Mucosa of gallbladder (tissue), 1 donor: ENCODE measurements at regions not wholly inside any gene's neighbourhood (a gene's known extent, or its start where the extent isn't known, plus 50 kb on each side); places are given as distances from the start of the nearest gene placed in this dataset.
"Not testable (repeated sequence)": the region's sequence is repeated elsewhere in the genome, so short reads cannot be mapped to it uniquely, and the experiment has no call there.

Experiments
- DNase-seq: peaks from one replicate; pipeline ENCODE4 v3.0.0-alpha.2; 2020; ENCODE audit warnings: low spot score
- donor health status: DM: no; HTN: no; CAD: no.

- DNase-seq: no peak
These were observed 219.8 kb downstream of the ADCYAP1 start for GRCh38 chr18:1124495-1124894.

- DNase-seq: no peak
These were observed 228.9 kb downstream of the ADCYAP1 start for GRCh38 chr18:1133541-1133940.

GRCh38 chr18:1147730-1148129 is 243.1 kb downstream of the ADCYAP1 start:
- no peak for DNase-seq

GRCh38 chr18:1149709-1150108 is 245.0 kb downstream of the ADCYAP1 start:
- DNase-seq: no peak

GRCh38 chr18:1150344-1150743 is 245.7 kb downstream of the ADCYAP1 start:
- no peak for DNase-seq

- DNase-seq: not testable (repeated sequence)
These were observed 248.3 kb downstream of the ADCYAP1 start for GRCh38 chr18:1152958-1153357.

- DNase-seq: no peak
These were observed 268.9 kb downstream of the ADCYAP1 start for GRCh38 chr18:1173593-1173992.

GRCh38 chr18:1177232-1177631 is 272.6 kb downstream of the ADCYAP1 start:
- no peak for DNase-seq

- no peak for DNase-seq
These were observed 286.7 kb downstream of the ADCYAP1 start for GRCh38 chr18:1191341-1191740.

GRCh38 chr18:1213126-1213525 is 308.5 kb downstream of the ADCYAP1 start:
- DNase-seq: no peak

- no peak for DNase-seq
These were observed 318.2 kb downstream of the ADCYAP1 start for GRCh38 chr18:1222880-1223279.

- no peak for DNase-seq
These were observed 322.4 kb downstream of the ADCYAP1 start for GRCh38 chr18:1227025-1227424.

- DNase-seq: no peak
These were observed 325.0 kb downstream of the ADCYAP1 start for GRCh38 chr18:1229634-1230033.

- DNase-seq: no peak
These were observed 328.2 kb downstream of the ADCYAP1 start for GRCh38 chr18:1232867-1233266.

GRCh38 chr18:1240701-1241100 is 336.0 kb downstream of the ADCYAP1 start:
- no peak for DNase-seq

- DNase-seq: no peak
These were observed 339.9 kb downstream of the ADCYAP1 start for GRCh38 chr18:1244397-1245122.

- DNase-seq: no peak
These were observed 342.2 kb downstream of the ADCYAP1 start for GRCh38 chr18:1246827-1247226.

GRCh38 chr18:1252534-1252933 is 347.9 kb downstream of the ADCYAP1 start:
- DNase-seq: no peak

- no peak for DNase-seq
These were observed 348.3 kb downstream of the ADCYAP1 start for GRCh38 chr18:1252936-1253335.

GRCh38 chr18:1253827-1254226 is 349.2 kb downstream of the ADCYAP1 start:
- DNase-seq: no peak

- no peak for DNase-seq
These were observed 356.4 kb downstream of the ADCYAP1 start for GRCh38 chr18:1261054-1261453.

- DNase-seq: no peak
These were observed 362.4 kb downstream of the ADCYAP1 start for GRCh38 chr18:1267021-1267420.

GRCh38 chr18:1270081-1270480 is 365.4 kb downstream of the ADCYAP1 start:
- DNase-seq: no peak

- no peak for DNase-seq
These were observed 368.8 kb downstream of the ADCYAP1 start for GRCh38 chr18:1273469-1273868.
